Body of pancreas (tissue), 4 donors: ENCODE measurements at regions not wholly inside any gene's neighbourhood (a gene's known extent, or its start where the extent isn't known, plus 50 kb on each side); places are given as distances from the start of the nearest gene placed in this dataset.

ENCODE experiments used
- CTCF ChIP-seq, 7 experiments: fragments of 450-650 bp in 4 of 7; fragments of 200-600 bp in 3 of 7; sonication (generic) in 3 of 7; IDR thresholded peaks; one replicate each; pipeline ENCODE4 v1.5.1; 2016 to 2019; ENCODE audit warnings: antibody characterized with exemption in 7 of 7
- POLR2A ChIP-seq, 3 donors: fragments of 450-650 bp; IDR thresholded peaks; one replicate each; pipeline ENCODE4 v1.6.1; 2016; ENCODE audit warnings: antibody characterized with exemption in 3 of 3, mild to moderate bottlenecking in 2 of 3

- TF ChIP-seq CTCF (IDR thresholded peaks at IDR 0.05) (no peak), POLR2A (IDR thresholded peaks at IDR 0.05) (no peak)
These were observed 219.1 kb upstream of the MKI67 start for GRCh38 chr10:128345353-128345752.
